ENCODE measurements at regions not wholly inside any gene's neighbourhood (a gene's known extent, or its start where the extent isn't known, plus 50 kb on each side); places are given as distances from the start of the nearest gene placed in this dataset.

- ChIA-PET POLR2A (interaction anchor here (0.8 kb wide), 1 partner anchor 108 kb away, joined by 4 read pairs; no protein-coding TSS in a partner anchor), CTCF (interaction anchor here (0.6 to 2.7 kb wide), 3 partner anchors 13 to 45 kb away, joined by 3 to 6 read pairs (median 4); no protein-coding TSS in a partner anchor)
- DNase-seq (ENCODE audit: low read depth in 1 of 2, low spot score in 1 of 2) (no peak), ATAC-seq (no peak), FAIRE-seq (no peak)
- 64% methylated on average over 8 of the region's 8 CpGs for WGBS (ENCODE audit: missing lambda C conversion rate)
- Histone ChIP-seq H3K4me3 (no peak overlapping the region), H3K4me2 (no peak overlapping the region), H3K4me1 (peaks cover 8% of the 10 kb centered on the region), H3K9me3 (no peaks in the 10 kb centered on the region), H3K27ac (no peak overlapping the region)
- TF ChIP-seq HOXA7 (CRISPR knock-in tag; IDR thresholded peaks at IDR 0.05) (no peak), RAD21 (conservative IDR thresholded peaks at IDR 0.05 in 1 of 2, IDR thresholded peaks at IDR 0.05 in 1 of 2) (no peak), NFE2L2 (conservative IDR thresholded peaks at IDR 0.05; ENCODE audit: low read length) (no peak), ZFP36 (IDR thresholded peaks at IDR 0.05; ENCODE audit: borderline replicate concordance, partially characterized antibody) (no peak), MAZ (IDR thresholded peaks at IDR 0.05; ENCODE audit: borderline replicate concordance, low read depth, low read length) (no peak)
These were observed 109.2 kb upstream of the FUT8 start for GRCh38 chr14:65303190-65303898.

- WGBS (ENCODE audit: missing lambda C conversion rate) = 73% methylated on average over 6 of the region's 6 CpGs
- Histone ChIP-seq H3K4me2 (no peak overlapping the region), H3K27ac (no peak overlapping the region), H3K4me3 (no peak overlapping the region), H3K4me1 (peaks cover 5% of the 10 kb centered on the region; the same call in 1 of the 3 replicates), H3K9me3 (no peaks in the 10 kb centered on the region)
- TF ChIP-seq GATA3 (IDR thresholded peaks at IDR 0.05; ENCODE audit: borderline replicate concordance) (no peak), MYC (IDR thresholded peaks at IDR 0.05; ENCODE audit: borderline replicate concordance, low read length) (no peak), JUN (IDR thresholded peaks at IDR 0.05) (no peak), NR3C1 (IDR thresholded peaks at IDR 0.05) (no peak), RNF2 (IDR thresholded peaks at IDR 0.05; ENCODE audit: borderline replicate concordance, low read depth) (no peak), RFX5 (IDR thresholded peaks at IDR 0.05) (no peak), ZSCAN20 (CRISPR knock-in tag; IDR thresholded peaks at IDR 0.05) (no peak), MAFK (IDR thresholded peaks at IDR 0.05; ENCODE audit: partially characterized antibody) (no peak), EP300 (IDR thresholded peaks at IDR 0.05) (no peak), EHMT2 (IDR thresholded peaks at IDR 0.05; ENCODE audit: low read depth) (no peak)
- no peak for FAIRE-seq
- CTCF ChIA-PET = interaction anchor here (0.6 to 2.7 kb wide), 3 partner anchors 13 to 46 kb away, joined by 3 to 6 read pairs (median 4); no protein-coding TSS in a partner anchor
- no peak for DNase-seq (ENCODE audit: low read depth in 1 of 2, low spot score in 1 of 2)
- POLR2A ChIA-PET = interaction anchor here (0.8 kb wide), 1 partner anchor 108 kb away, joined by 4 read pairs; no protein-coding TSS in a partner anchor
- ATAC-seq = no peak
These were observed 108.7 kb upstream of the FUT8 start for GRCh38 chr14:65303899-65304222.

- POLR2A ChIA-PET = interaction anchor here (0.8 kb wide), 1 partner anchor 107 kb away, joined by 4 read pairs; no protein-coding TSS in a partner anchor
- DNase-seq (ENCODE audit: low read depth in 1 of 2, low spot score in 1 of 2) (no peak), ATAC-seq (no peak; a peak in 2 of 6 replicates), FAIRE-seq (no peak)
- H3K27ac ChIP-seq = no peak overlapping the region
- H3K9me3 ChIP-seq = no peaks in the 10 kb centered on the region
- H3K4me2 ChIP-seq = no peak overlapping the region
- no peak for TF ChIP-seq MYC (IDR thresholded peaks at IDR 0.05; ENCODE audit: borderline replicate concordance, low read length)
- no peak for TF ChIP-seq NFE2L2 (conservative IDR thresholded peaks at IDR 0.05; ENCODE audit: low read length)
- no peak for TF ChIP-seq CBX8 (IDR thresholded peaks at IDR 0.05)
- TF ChIP-seq PHF8 (IDR thresholded peaks at IDR 0.05; ENCODE audit: borderline replicate concordance, low read depth) = no peak
- peaks cover 5% of the 10 kb centered on the region; the same call in 1 of the 3 replicates for H3K4me1 ChIP-seq
- CTCF ChIA-PET = interaction anchor here (0.6 to 1.4 kb wide), 4 partner anchors 14 to 83 kb away, joined by 3 to 4 read pairs (median 4); no protein-coding TSS in a partner anchor
- no peak overlapping the region for H3K4me3 ChIP-seq
- WGBS (ENCODE audit: missing lambda C conversion rate) = 91% methylated on average over 4 of the region's 4 CpGs
These were observed 108.3 kb upstream of the FUT8 start for GRCh38 chr14:65304239-65304638.

GRCh38 chr14:65304963-65305362, 107.6 kb upstream of the FUT8 start:
- POLR2A ChIA-PET = interaction anchor here (0.7 kb wide), 1 partner anchor 43 kb away, joined by 3 read pairs; no protein-coding TSS in a partner anchor
- FAIRE-seq (no peak), DNase-seq (ENCODE audit: low read depth in 1 of 2, low spot score in 1 of 2) (no peak), ATAC-seq (no peak)
- 83% methylated on average over 2 of the region's 2 CpGs for WGBS (ENCODE audit: missing lambda C conversion rate)
- H3K9me3 ChIP-seq = no peaks in the 10 kb centered on the region
- H3K4me2 ChIP-seq = no peak overlapping the region
- H3K4me1 ChIP-seq = peaks cover 5% of the 10 kb centered on the region; the same call in 1 of the 3 replicates
- no peak overlapping the region for H3K4me3 ChIP-seq
- CTCF ChIA-PET = interaction anchor here (1.0 to 1.4 kb wide), 2 partner anchors 13 to 83 kb away, joined by 3 to 4 read pairs; no protein-coding TSS in a partner anchor
- H3K27ac ChIP-seq = no peak overlapping the region
- no peak for TF ChIP-seq EHF (CRISPR knock-in tag; IDR thresholded peaks at IDR 0.05)
- TF ChIP-seq HOXA7 (CRISPR knock-in tag; IDR thresholded peaks at IDR 0.05) = no peak
- no peak for TF ChIP-seq HMGXB4 (CRISPR knock-in tag; IDR thresholded peaks at IDR 0.05; ENCODE audit: borderline replicate concordance)
- TF ChIP-seq HES2 (IDR thresholded peaks at IDR 0.05) = no peak
- no peak for TF ChIP-seq KDM1A (IDR thresholded peaks at IDR 0.05; ENCODE audit: low read depth)
- TF ChIP-seq TFCP2L1 (CRISPR knock-in tag; IDR thresholded peaks at IDR 0.05) = no peak
- TF ChIP-seq CBX2 (IDR thresholded peaks at IDR 0.05; ENCODE audit: borderline replicate concordance, low read depth) = no peak
- no peak for TF ChIP-seq ELK1 (IDR thresholded peaks at IDR 0.05; ENCODE audit: low read depth, low read length)
- no peak for TF ChIP-seq ESRRA (IDR thresholded peaks at IDR 0.05; ENCODE audit: borderline replicate concordance, low read length)

All from A549 (cell line).